WTC11 (cell line): ENCODE measurements at regions not wholly inside any gene's neighbourhood (a gene's known extent, or its start where the extent isn't known, plus 50 kb on each side); places are given as distances from the start of the nearest gene placed in this dataset.

Experiments
- ATAC-seq: fragments of 200-7000 bp; cut with Tn5 transposase; 2 replicates; pipeline ENCODE4 v1.10.0; 2021; ENCODE audit warnings: mild to moderate bottlenecking, moderate library complexity
- CTCF ChIA-PET: fragments of 300-600 bp; sonication (Branson Sonifier 250); formaldehyde crosslinking; loops from one replicate; lab custom pipeline; 2021; ENCODE audit warnings: antibody characterized with exemption; lab: Charles Lee
- POLR2A ChIA-PET: fragments of 350-600 bp; sonication (Branson Sonifier 250); formaldehyde crosslinking; loops from one replicate; lab custom pipeline; 2021; ENCODE audit warnings: antibody characterized with exemption; lab: Charles Lee
- DNase-seq: peaks from one replicate; pipeline ENCODE4 v3.0.0; 2021; ENCODE audit warnings: low spot score
- H3K27ac Mint-ChIP-seq: 2 replicates; pipeline ENCODE4 v1.8.0; 2021; ENCODE audit warnings: mixed read lengths
- H3K27me3 Mint-ChIP-seq: 2 replicates; pipeline ENCODE4 v1.8.0; 2021; ENCODE audit warnings: low read depth, mild to moderate bottlenecking, moderate library complexity, mixed read lengths
- H3K36me3 Mint-ChIP-seq: 2 replicates; pipeline ENCODE4 v1.8.0; 2021; ENCODE audit warnings: mixed read lengths
- H3K4me1 Mint-ChIP-seq: 2 replicates; pipeline ENCODE4 v1.8.0; 2022; ENCODE audit warnings: mixed read lengths
- H3K4me3 Mint-ChIP-seq: 2 replicates; pipeline ENCODE4 v1.8.0; 2021; ENCODE audit warnings: mild to moderate bottlenecking, moderate library complexity, mixed read lengths
- H3K9me3 Mint-ChIP-seq: 2 replicates; pipeline ENCODE4 v1.8.0; 2021; ENCODE audit warnings: mixed read lengths
- AFF4 ChIP-seq: sonication (generic); formaldehyde crosslinking; IDR thresholded peaks from 2 replicates; pipeline ENCODE4 v1.8.1; 2023; ENCODE audit warnings: mild to moderate bottlenecking, missing genetic modification reagents, borderline replicate concordance
- ATF2 ChIP-seq: sonication (generic); formaldehyde crosslinking; IDR thresholded peaks from 2 replicates; pipeline ENCODE4 v1.8.1; 2022; ENCODE audit warnings: low read depth, missing genetic modification reagents, borderline replicate concordance
- CBFB ChIP-seq: sonication (generic); formaldehyde crosslinking; IDR thresholded peaks from 2 replicates; pipeline ENCODE4 v1.8.1; 2022; ENCODE audit warnings: mild to moderate bottlenecking, low read depth, missing genetic modification reagents
- CREB1 ChIP-seq: sonication (generic); formaldehyde crosslinking; IDR thresholded peaks from 2 replicates; pipeline ENCODE4 v1.8.0; 2023; ENCODE audit warnings: mild to moderate bottlenecking, missing genetic modification reagents
- CTCF ChIP-seq: fragments of 200-600 bp; IDR thresholded peaks from 2 replicates; pipeline ENCODE4 v1.8.0; 2022; ENCODE audit warnings: antibody characterized with exemption
- ELF4 ChIP-seq: sonication (generic); formaldehyde crosslinking; IDR thresholded peaks from 2 replicates; pipeline ENCODE4 v1.8.1; 2022; ENCODE audit warnings: low read depth, mild to moderate bottlenecking, moderate library complexity, missing genetic modification reagents
- GABPB1 ChIP-seq: sonication (generic); formaldehyde crosslinking; IDR thresholded peaks from 2 replicates; pipeline ENCODE4 v1.8.1; 2023; ENCODE audit warnings: mild to moderate bottlenecking, missing genetic modification reagents
- HMGA2 ChIP-seq: fragments of 250-450 bp; sonication (Bioruptor Pico); IDR thresholded peaks from 2 replicates; pipeline ENCODE4 v1.4.0; 2021; ENCODE audit warnings: mild to moderate bottlenecking, moderate library complexity
- MYBL2 ChIP-seq: sonication (generic); formaldehyde crosslinking; IDR thresholded peaks from 2 replicates; pipeline ENCODE4 v1.8.1; 2023; ENCODE audit warnings: mild to moderate bottlenecking, moderate library complexity, missing genetic modification reagents
- OVOL2 ChIP-seq: fragments of 250-450 bp; sonication (Bioruptor Pico); IDR thresholded peaks from 2 replicates; pipeline ENCODE4 v1.9.0; 2021; ENCODE audit warnings: mild to moderate bottlenecking, borderline replicate concordance
- PRRX2 ChIP-seq: fragments of 250-450 bp; sonication (Bioruptor Pico); IDR thresholded peaks from 2 replicates; pipeline ENCODE4 v1.8.0; 2021; ENCODE audit warnings: mild to moderate bottlenecking
- RELA ChIP-seq: sonication (generic); formaldehyde crosslinking; IDR thresholded peaks from 2 replicates; pipeline ENCODE4 v1.8.1; 2022; ENCODE audit warnings: missing genetic modification reagents, mild to moderate bottlenecking, borderline replicate concordance
- RORB ChIP-seq: fragments of 250-450 bp; sonication (Bioruptor Pico); IDR thresholded peaks from 2 replicates; pipeline ENCODE4 v1.9.0; 2021; ENCODE audit warnings: mild to moderate bottlenecking
- SOX15 ChIP-seq: fragments of 250-450 bp; sonication (Bioruptor Pico); IDR thresholded peaks from 2 replicates; pipeline ENCODE4 v1.9.0; 2021; ENCODE audit warnings: mild to moderate bottlenecking
- TCF7 ChIP-seq: sonication (generic); formaldehyde crosslinking; IDR thresholded peaks from 2 replicates; pipeline ENCODE4 v1.8.0; 2022; ENCODE audit warnings: mild to moderate bottlenecking, low read depth, missing genetic modification reagents, moderate library complexity
- USF1 ChIP-seq: sonication (generic); formaldehyde crosslinking; IDR thresholded peaks from 2 replicates; pipeline ENCODE4 v1.8.0; 2022; ENCODE audit warnings: mild to moderate bottlenecking, missing genetic modification reagents
- ZNF219 ChIP-seq: sonication (generic); formaldehyde crosslinking; IDR thresholded peaks from 2 replicates; pipeline ENCODE4 v1.8.0; 2023; ENCODE audit warnings: missing genetic modification reagents, mild to moderate bottlenecking, borderline replicate concordance
- ZNF416 ChIP-seq: fragments of 250-450 bp; sonication (Bioruptor Pico); IDR thresholded peaks from 2 replicates; pipeline ENCODE4 v1.9.0; 2021; ENCODE audit warnings: mild to moderate bottlenecking, inconsistent platforms
- ZNF425 ChIP-seq: fragments of 250-450 bp; sonication (Bioruptor Pico); conservative IDR thresholded peaks from 2 replicates; pipeline ENCODE4 v1.9.0; 2021; ENCODE audit warnings: mild to moderate bottlenecking
- ZNF532 ChIP-seq: fragments of 250-450 bp; sonication (Bioruptor Pico); IDR thresholded peaks from 2 replicates; pipeline ENCODE4 v1.9.0; 2021; ENCODE audit warnings: mild to moderate bottlenecking, borderline replicate concordance
- ZNF671 ChIP-seq: fragments of 250-450 bp; sonication (Bioruptor Pico); IDR thresholded peaks from 2 replicates; pipeline ENCODE4 v1.8.0; 2021; ENCODE audit warnings: mild to moderate bottlenecking

- ChIA-PET CTCF (no interaction called here), POLR2A (no interaction called here)
- TF ChIP-seq ATF2 = no peak
- TF ChIP-seq ZNF532 (CRISPR knock-in tag) = no peak
- no peak for TF ChIP-seq TCF7
- no peaks in the 10 kb centered on the region for H3K36me3 Mint-ChIP-seq
- no peaks in the 10 kb centered on the region for H3K4me1 Mint-ChIP-seq
- no peak for DNase-seq
- no peak overlapping the region for H3K4me3 Mint-ChIP-seq
- no peaks in the 10 kb centered on the region for H3K27me3 Mint-ChIP-seq
- ATAC-seq = no peak
- H3K9me3 Mint-ChIP-seq = no peaks in the 10 kb centered on the region
- H3K27ac Mint-ChIP-seq = no peak overlapping the region
These were observed 305.1 kb downstream of the SLITRK1 start for GRCh38 chr13:83577183-83577582.

GRCh38 chr13:83568019-83568418 is 314.3 kb downstream of the SLITRK1 start:
- ChIA-PET CTCF (no interaction called here), POLR2A (no interaction called here)
- no peaks in the 10 kb centered on the region for H3K27me3 Mint-ChIP-seq
- DNase-seq = no peak
- H3K4me1 Mint-ChIP-seq = peaks cover 5% of the 10 kb centered on the region
- ATAC-seq = no peak
- H3K4me3 Mint-ChIP-seq = no peak overlapping the region
- H3K36me3 Mint-ChIP-seq = no peaks in the 10 kb centered on the region
- H3K27ac Mint-ChIP-seq = no peak overlapping the region
- H3K9me3 Mint-ChIP-seq = no peaks in the 10 kb centered on the region; the same call in 1 of the 2 replicates
- no peak for TF ChIP-seq AFF4 (CRISPR knock-in tag)
- no peak for TF ChIP-seq ZNF671 (CRISPR knock-in tag)
- TF ChIP-seq PRRX2 (CRISPR knock-in tag) = no peak
- TF ChIP-seq USF1 (CRISPR knock-in tag) = no peak
- TF ChIP-seq RELA = no peak
- no peak for TF ChIP-seq GABPB1 (CRISPR knock-in tag)
- no peak for TF ChIP-seq ELF4 (CRISPR knock-in tag)
- TF ChIP-seq ZNF425 (CRISPR knock-in tag) = no peak
- TF ChIP-seq RORB = no peak
- no peak for TF ChIP-seq ZNF219 (CRISPR knock-in tag)
- no peak for TF ChIP-seq HMGA2 (CRISPR knock-in tag)
- TF ChIP-seq ZNF416 (CRISPR knock-in tag) = no peak
- TF ChIP-seq SOX15 = no peak
- TF ChIP-seq CTCF = no peak
- TF ChIP-seq CBFB (CRISPR knock-in tag) = no peak
- no peak for TF ChIP-seq MYBL2 (CRISPR knock-in tag)
- no peak for TF ChIP-seq OVOL2 (CRISPR knock-in tag)
- no peak for TF ChIP-seq CREB1 (CRISPR knock-in tag)
